SK-N-SH (cell line): ENCODE measurements at regions not wholly inside any gene's neighbourhood (a gene's known extent, or its start where the extent isn't known, plus 50 kb on each side); places are given as distances from the start of the nearest gene placed in this dataset.

ENCODE experiments used
- CTCF ChIA-PET: fragments of 300-600, 350-600 bp; formaldehyde crosslinking; extraction: SDS; loops from one replicate; lab custom pipeline; 2021; lab: Yijun Ruan, JAX
- POLR2A ChIA-PET: fragments of 350-600 bp; sonication (Branson Sonifier 250); formaldehyde crosslinking; extraction: SDS; loops from one replicate; lab custom pipeline; 2020; ENCODE audit warnings: antibody characterized with exemption, inconsistent platforms; lab: Yijun Ruan, JAX
- DNase-seq: peaks from one replicate; pipeline ENCODE4 v3.0.0; 2012
- H2AFZ ChIP-seq: fragments of 200-600 bp; sonication (generic); 2 replicates; pipeline ENCODE4 v1.8.1; 2016; ENCODE audit warnings: antibody characterized with exemption, mild to moderate bottlenecking, low read depth
- H3F3A ChIP-seq: fragments of 200-600 bp; sonication (generic); replicated peaks from 2 replicates; pipeline ENCODE3; 2016; ENCODE audit warnings: antibody characterized with exemption, mild to moderate bottlenecking; ENCODE audit not compliant: insufficient read depth
- H3K27ac ChIP-seq, 2 experiments: fragments of 200-500 bp in 1 of 2; fragments of 200-600 bp in 1 of 2; sonication (Bioruptor generic) in 1 of 2; sonication (generic), shearing (Covaris generic) in 1 of 2; 2 replicates each; pipeline versions ENCODE4 v1.5.1 to v1.6.1; 2014 to 2016; ENCODE audit warnings: low read depth in 2 of 2, inconsistent platforms in 1 of 2, low read length in 1 of 2, mild to moderate bottlenecking in 1 of 2, mixed read lengths in 1 of 2
- H3K27me3 ChIP-seq: fragments of 200-600 bp; sonication (generic), shearing (Covaris generic); 2 replicates; pipeline ENCODE4 v1.6.1; 2016; ENCODE audit warnings: mixed run types; ENCODE audit not compliant: insufficient read depth
- H3K36me3 ChIP-seq, 2 experiments: fragments of 200-500 bp in 1 of 2; fragments of 200-600 bp in 1 of 2; sonication (Bioruptor generic) in 1 of 2; sonication (generic) in 1 of 2; replicated peaks in 1 of 2; 2 replicates each; pipeline versions ENCODE3 to v1.5.1; 2014 to 2016; ENCODE audit warnings: low read length in 1 of 2, mild to moderate bottlenecking in 1 of 2; ENCODE audit not compliant: insufficient read depth in 2 of 2, control insufficient read depth in 1 of 2
- H3K4me1 ChIP-seq, 2 experiments: fragments of 200-500 bp in 1 of 2; fragments of 200-600 bp in 1 of 2; sonication (Bioruptor generic) in 1 of 2; sonication (generic), shearing (Covaris generic) in 1 of 2; 2 replicates each; pipeline versions ENCODE4 v1.5.1 to v1.6.1; 2014 to 2016; ENCODE audit warnings: low read depth in 1 of 2, low read length in 1 of 2, mixed run types in 1 of 2; ENCODE audit not compliant: insufficient read depth in 2 of 2, control insufficient read depth in 1 of 2
- H3K4me2 ChIP-seq: fragments of 200-600 bp; sonication (generic), shearing (Covaris generic); 2 replicates; pipeline ENCODE4 v1.6.1; 2017; ENCODE audit warnings: mixed run types
- H3K4me3 ChIP-seq, 2 experiments: fragments of 200-500 bp in 1 of 2; fragments of 200-600 bp in 1 of 2; sonication (Bioruptor generic) in 1 of 2; sonication (generic), shearing (Covaris generic) in 1 of 2; 2 replicates each; pipeline versions ENCODE4 v1.5.1 to v1.8.1; 2014 to 2016; ENCODE audit warnings: low read depth in 2 of 2, inconsistent platforms in 1 of 2, low read length in 1 of 2, mild to moderate bottlenecking in 1 of 2, mixed read lengths in 1 of 2, moderate library complexity in 1 of 2
- H3K79me2 ChIP-seq: fragments of 200-600 bp; sonication (generic); 2 replicates; pipeline ENCODE4 v1.8.1; 2017; ENCODE audit warnings: mild to moderate bottlenecking; ENCODE audit not compliant: insufficient read depth
- H3K9ac ChIP-seq: fragments of 200-600 bp; sonication (generic); 2 replicates; pipeline ENCODE4 v1.6.1; 2017; ENCODE audit warnings: mixed run types
- H3K9me2 ChIP-seq: fragments of 200-600 bp; sonication (generic); 2 replicates; pipeline ENCODE4 v1.6.1; 2017; ENCODE audit warnings: mixed run types
- H3K9me3 ChIP-seq: fragments of 200-600 bp; sonication (generic); 2 replicates; pipeline ENCODE4 v1.6.1; 2017; ENCODE audit warnings: mixed run types, mild to moderate bottlenecking, moderate library complexity
- H4K20me1 ChIP-seq: fragments of 200-600 bp; sonication (generic); 2 replicates; pipeline ENCODE4 v1.6.1; 2017; ENCODE audit warnings: mild to moderate bottlenecking, mixed run types; ENCODE audit not compliant: insufficient read depth
- CHD2 ChIP-seq: fragments of 150-350 bp; IDR thresholded peaks from 2 replicates; pipeline ENCODE4 v1.6.1; 2018; ENCODE audit warnings: low read length; ENCODE audit not compliant: partially characterized antibody
- EP300 ChIP-seq, 2 experiments: IDR thresholded peaks; 2 replicates each; pipeline versions ENCODE4 v1.4.0 to v1.6.1; 2012; ENCODE audit warnings: borderline replicate concordance in 1 of 2, low read depth in 1 of 2, low read length in 1 of 2
- EZH2phosphoT487 ChIP-seq: fragments of 200-600 bp; sonication (generic); IDR thresholded peaks from 2 replicates; pipeline ENCODE4 v1.6.1; 2017; ENCODE audit warnings: low read depth, mixed run types, mild to moderate bottlenecking, antibody characterized with exemption, moderate library complexity, borderline replicate concordance
- FOSL2 ChIP-seq: IDR thresholded peaks from 2 replicates; pipeline ENCODE4 v1.4.0; 2012; ENCODE audit warnings: low read depth, mild to moderate bottlenecking, moderate library complexity, borderline replicate concordance
- FOXJ3 ChIP-seq: sonication (generic); formaldehyde crosslinking; IDR thresholded peaks from 2 replicates; pipeline ENCODE4 v1.5.1; 2020; ENCODE audit warnings: mild to moderate bottlenecking, missing genetic modification reagents
- FOXM1 ChIP-seq: IDR thresholded peaks from 2 replicates; pipeline ENCODE4 v1.4.0; 2012; ENCODE audit warnings: low read depth, mild to moderate bottlenecking
- GABPA ChIP-seq: IDR thresholded peaks from 2 replicates; pipeline ENCODE4 v1.4.0; 2012; ENCODE audit warnings: low read depth, mild to moderate bottlenecking
- GATA2 ChIP-seq: sonication (generic); formaldehyde crosslinking; IDR thresholded peaks from 2 replicates; pipeline ENCODE4 v1.5.0; 2020; ENCODE audit warnings: mild to moderate bottlenecking, missing genetic modification reagents
- JUND ChIP-seq: IDR thresholded peaks from 2 replicates; pipeline ENCODE4 v1.4.0; 2012
- NFIC ChIP-seq: IDR thresholded peaks from 2 replicates; pipeline ENCODE4 v1.4.0; 2012; ENCODE audit warnings: borderline replicate concordance
- NRF1 ChIP-seq: IDR thresholded peaks from 2 replicates; pipeline ENCODE4 v1.6.1; 2012; ENCODE audit warnings: low read depth, mild to moderate bottlenecking, low read length
- POLR2AphosphoS5 ChIP-seq: IDR thresholded peaks from 2 replicates; pipeline ENCODE4 v1.6.1; 2012; ENCODE audit warnings: low read depth, low read length
- RAD21 ChIP-seq: IDR thresholded peaks from 2 replicates; pipeline ENCODE4 v1.6.1; 2012; ENCODE audit warnings: mild to moderate bottlenecking, low read length
- REST ChIP-seq: IDR thresholded peaks from 2 replicates; pipeline ENCODE4 v1.6.1; 2012; ENCODE audit warnings: mild to moderate bottlenecking, low read depth, low read length, moderate library complexity
- RFX5 ChIP-seq: IDR thresholded peaks from 2 replicates; pipeline ENCODE4 v1.6.1; 2012; ENCODE audit warnings: mild to moderate bottlenecking, improper control_type of control experiment, low read length
- SMC3 ChIP-seq: IDR thresholded peaks from 2 replicates; pipeline ENCODE4 v1.6.1; 2012; ENCODE audit warnings: low read depth, low read length, improper control_type of control experiment
- TCF12 ChIP-seq: IDR thresholded peaks from 2 replicates; pipeline ENCODE4 v1.4.0; 2012
- ZBTB33 ChIP-seq: IDR thresholded peaks from 2 replicates; pipeline ENCODE4 v1.4.0; 2012; ENCODE audit warnings: low read depth, borderline replicate concordance
- WGBS: methylation state at CpG from one replicate; pipeline ENCODE4 v1.1.6; 2017; ENCODE audit warnings: low lambda C conversion rate; 5-methylcytosine and 5-hydroxymethylcytosine counted together
- TF ChIP-seq, protein P1 (sequence below): fragments of 200-600 bp; sonication (generic); IDR thresholded peaks from 2 replicates; pipeline ENCODE4 v1.6.1; 2017; ENCODE audit warnings: antibody characterized with exemption, mild to moderate bottlenecking, moderate library complexity
- TF ChIP-seq, protein P2 (sequence below): IDR thresholded peaks from 2 replicates; pipeline ENCODE4 v1.4.0; 2012; ENCODE audit warnings: low read depth

DNA sequence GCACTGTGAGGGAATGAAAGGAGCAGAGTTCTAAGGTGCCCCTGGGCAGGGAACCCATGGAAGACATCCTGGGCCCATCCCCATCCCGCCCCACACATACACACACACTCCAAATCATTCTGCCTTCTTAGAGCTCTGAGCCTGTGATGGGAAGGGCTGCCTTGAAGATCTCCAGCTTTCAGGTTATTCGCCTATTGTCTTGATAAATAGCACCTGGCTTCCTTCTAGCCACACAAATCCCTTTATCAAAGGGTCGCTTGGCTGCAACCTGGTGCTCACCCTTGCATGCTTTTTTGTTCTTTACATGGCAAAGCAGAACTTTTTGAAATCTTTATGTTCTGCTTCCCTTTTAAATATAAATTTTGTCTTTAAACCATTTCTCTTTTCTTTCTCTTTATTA lies 112.2 kb upstream of the TMTC1 start:
- no peaks in the 10 kb centered on the region for H3K36me3 ChIP-seq
- no peaks in the 10 kb centered on the region for H3K79me2 ChIP-seq
- no peaks in the 10 kb centered on the region for H3K9me3 ChIP-seq
- no peak overlapping the region for H3K27ac ChIP-seq
- no peak overlapping the region for H3K9ac ChIP-seq
- H3K4me2 ChIP-seq = no peak overlapping the region
- H3K4me3 ChIP-seq = no peak overlapping the region
- WGBS = 15% methylated on average over 3 of the region's 3 CpGs
- ChIA-PET CTCF (no interaction called here), POLR2A (no interaction called here)
- no peak overlapping the region for H2AFZ ChIP-seq
- TF ChIP-seq SMC3 (no peak), RFX5 (no peak), CHD2 (no peak), GABPA (no peak), POLR2AphosphoS5 (no peak)
- TF ChIP-seq, protein P1, sequence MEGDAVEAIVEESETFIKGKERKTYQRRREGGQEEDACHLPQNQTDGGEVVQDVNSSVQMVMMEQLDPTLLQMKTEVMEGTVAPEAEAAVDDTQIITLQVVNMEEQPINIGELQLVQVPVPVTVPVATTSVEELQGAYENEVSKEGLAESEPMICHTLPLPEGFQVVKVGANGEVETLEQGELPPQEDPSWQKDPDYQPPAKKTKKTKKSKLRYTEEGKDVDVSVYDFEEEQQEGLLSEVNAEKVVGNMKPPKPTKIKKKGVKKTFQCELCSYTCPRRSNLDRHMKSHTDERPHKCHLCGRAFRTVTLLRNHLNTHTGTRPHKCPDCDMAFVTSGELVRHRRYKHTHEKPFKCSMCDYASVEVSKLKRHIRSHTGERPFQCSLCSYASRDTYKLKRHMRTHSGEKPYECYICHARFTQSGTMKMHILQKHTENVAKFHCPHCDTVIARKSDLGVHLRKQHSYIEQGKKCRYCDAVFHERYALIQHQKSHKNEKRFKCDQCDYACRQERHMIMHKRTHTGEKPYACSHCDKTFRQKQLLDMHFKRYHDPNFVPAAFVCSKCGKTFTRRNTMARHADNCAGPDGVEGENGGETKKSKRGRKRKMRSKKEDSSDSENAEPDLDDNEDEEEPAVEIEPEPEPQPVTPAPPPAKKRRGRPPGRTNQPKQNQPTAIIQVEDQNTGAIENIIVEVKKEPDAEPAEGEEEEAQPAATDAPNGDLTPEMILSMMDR = no peak
- H3K27me3 ChIP-seq = no peaks in the 10 kb centered on the region
- no peaks in the 10 kb centered on the region for H3F3A ChIP-seq
- no peaks in the 10 kb centered on the region for H4K20me1 ChIP-seq
- no peaks in the 10 kb centered on the region for H3K4me1 ChIP-seq
- no peak for DNase-seq
- H3K9me2 ChIP-seq = no peaks in the 10 kb centered on the region

- Histone ChIP-seq H3K4me2 (no peak overlapping the region), H3K9me2 (no peaks in the 10 kb centered on the region), H3K9me3 (no peaks in the 10 kb centered on the region), H3K27ac (no peak overlapping the region), H3K4me3 (no peak overlapping the region), H2AFZ (no peak overlapping the region), H4K20me1 (no peaks in the 10 kb centered on the region), H3K9ac (no peak overlapping the region), H3K4me1 (no peaks in the 10 kb centered on the region), H3K79me2 (no peaks in the 10 kb centered on the region), H3K27me3 (no peaks in the 10 kb centered on the region), H3K36me3 (no peaks in the 10 kb centered on the region), H3F3A (no peaks in the 10 kb centered on the region)
- DNase-seq = no peak
- ChIA-PET POLR2A (no interaction called here), CTCF (no interaction called here)
- TF ChIP-seq NFIC (no peak), JUND (no peak), ZBTB33 (no peak), REST (no peak), RAD21 (no peak), FOXM1 (no peak), FOXJ3 (CRISPR knock-in tag) (no peak), FOSL2 (no peak), GATA2 (no peak), EP300 (IDR thresholded peaks at IDR 0.05; ENCODE audit: borderline replicate concordance in 1 of 2, low read depth in 1 of 2, low read length in 1 of 2) (no peak), CHD2 (no peak), EZH2phosphoT487 (no peak), TCF12 (no peak), RFX5 (no peak), NRF1 (no peak)
- TF ChIP-seq, protein P2, sequence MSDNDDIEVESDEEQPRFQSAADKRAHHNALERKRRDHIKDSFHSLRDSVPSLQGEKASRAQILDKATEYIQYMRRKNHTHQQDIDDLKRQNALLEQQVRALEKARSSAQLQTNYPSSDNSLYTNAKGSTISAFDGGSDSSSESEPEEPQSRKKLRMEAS = no peak
- 45% methylated on average over 3 of the region's 3 CpGs for WGBS
Observed at GRCh38 chr12:29893002-29893401, 109.3 kb upstream of the TMTC1 start.
